CD8-positive, alpha-beta memory T cell (primary cell): ENCODE measurements at regions not wholly inside any gene's neighbourhood (a gene's known extent, or its start where the extent isn't known, plus 50 kb on each side); places are given as distances from the start of the nearest gene placed in this dataset.

Experiments
- CTCF ChIA-PET: fragments of 350-600 bp; sonication (Branson Sonifier 250); formaldehyde crosslinking; loops from one replicate; lab custom pipeline; 2021; ENCODE audit warnings: antibody characterized with exemption; lab: Charles Lee
- POLR2A ChIA-PET: fragments of 350-600 bp; sonication (Branson Sonifier 250); formaldehyde crosslinking; loops from one replicate; lab custom pipeline; 2021; ENCODE audit warnings: antibody characterized with exemption; lab: Charles Lee
- DNase-seq, 5 donors: peaks; one replicate each; pipeline versions ENCODE4 v3.0.0 to v3.0.0-alpha.2; 2020 to 2022; ENCODE audit warnings: mixed read lengths in 1 of 5
- H3K27ac ChIP-seq: one replicate; pipeline ENCODE4 v1.7.0; 2013; ENCODE audit warnings: low read depth, mild to moderate bottlenecking, low read length, moderate library complexity
- H3K27me3 ChIP-seq: 2 replicates; pipeline ENCODE4 v1.7.0; 2013; ENCODE audit warnings: low read length, mild to moderate bottlenecking; ENCODE audit not compliant: insufficient read depth, poor library complexity, severe bottlenecking
- H3K36me3 ChIP-seq: 2 replicates; pipeline ENCODE4 v1.7.0; 2013; ENCODE audit warnings: mild to moderate bottlenecking, low read length, moderate library complexity; ENCODE audit not compliant: insufficient read depth
- H3K4me1 ChIP-seq: 2 replicates; pipeline ENCODE4 v1.7.0; 2013; ENCODE audit warnings: mild to moderate bottlenecking, low read length, moderate library complexity; ENCODE audit not compliant: insufficient read depth
- H3K4me3 ChIP-seq: 2 replicates; pipeline ENCODE4 v1.7.0; 2013; ENCODE audit warnings: mild to moderate bottlenecking, low read length
- H3K9me3 ChIP-seq: 2 replicates; pipeline ENCODE4 v1.7.0; 2013; ENCODE audit warnings: mild to moderate bottlenecking, low read length
- H3K27ac Mint-ChIP-seq, 8 donors: one replicate each; pipeline ENCODE4 v1.8.0; 2020 to 2021; ENCODE audit warnings: mixed read lengths in 8 of 8, mild to moderate bottlenecking in 6 of 8, inconsistent platforms in 3 of 8, moderate library complexity in 3 of 8
- H3K27me3 Mint-ChIP-seq, 2 donors: one replicate each; pipeline ENCODE4 v1.8.0; 2020 to 2021; ENCODE audit warnings: mixed read lengths in 2 of 2, mild to moderate bottlenecking in 1 of 2, moderate library complexity in 1 of 2
- H3K36me3 Mint-ChIP-seq, 3 donors: one replicate each; pipeline ENCODE4 v1.8.0; 2020 to 2021; ENCODE audit warnings: mixed read lengths in 3 of 3, inconsistent platforms in 1 of 3, mild to moderate bottlenecking in 1 of 3
- H3K4me1 Mint-ChIP-seq, 3 donors: one replicate each; pipeline ENCODE4 v1.8.0; 2020 to 2021; ENCODE audit warnings: mixed read lengths in 3 of 3, inconsistent platforms in 1 of 3, mild to moderate bottlenecking in 1 of 3
- H3K4me3 Mint-ChIP-seq, 7 donors: one replicate each; pipeline ENCODE4 v1.8.0; 2020 to 2021; ENCODE audit warnings: mixed read lengths in 7 of 7, mild to moderate bottlenecking in 6 of 7, moderate library complexity in 4 of 7, inconsistent platforms in 2 of 7
- H3K9me3 Mint-ChIP-seq, 5 donors: one replicate each; pipeline ENCODE4 v1.8.0; 2020 to 2022; ENCODE audit warnings: mixed read lengths in 5 of 5, mild to moderate bottlenecking in 3 of 5, moderate library complexity in 2 of 5, inconsistent platforms in 1 of 5

DNA sequence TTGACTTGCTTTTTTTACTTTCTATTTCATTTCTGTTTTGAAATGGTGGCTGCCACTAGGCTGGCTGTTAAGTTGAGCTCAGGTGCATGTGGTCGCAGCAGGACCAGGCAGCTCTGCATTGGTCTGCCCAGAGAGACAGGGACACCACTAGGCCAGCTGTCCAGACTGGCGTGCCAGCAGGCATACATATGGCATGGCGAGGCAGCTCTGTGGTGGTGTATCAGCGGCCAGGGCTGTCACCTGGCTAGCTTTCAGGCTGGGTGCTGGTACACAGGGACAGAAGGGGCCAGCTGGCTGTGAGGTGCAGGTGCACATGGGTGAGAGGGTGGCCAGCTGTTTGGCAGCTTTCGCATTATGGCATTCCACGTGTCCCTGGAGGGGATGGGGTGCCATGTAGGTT, 654.0 kb upstream of the ACO1 start:
- no peak for DNase-seq
- H3K9me3 ChIP-seq: no peaks in the 10 kb centered on the region
- no peaks in the 10 kb centered on the region for H3K36me3 ChIP-seq
- no peak overlapping the region for H3K4me3 ChIP-seq
- Mint-ChIP-seq H3K27ac (no peak overlapping the region), H3K9me3 (no peaks in the 10 kb centered on the region), H3K4me3 (no peak overlapping the region), H3K36me3 (no peaks in the 10 kb centered on the region), H3K4me1 (peaks cover 0 to 4% (median 0%) of the 10 kb centered on the region in 3 donors), H3K27me3 (no peaks in the 10 kb centered on the region)
- H3K4me1 ChIP-seq: no peaks in the 10 kb centered on the region
- H3K27ac ChIP-seq: no peak overlapping the region
- ChIA-PET POLR2A (no interaction called here), CTCF (no interaction called here)
- H3K27me3 ChIP-seq: no peaks in the 10 kb centered on the region

DNA sequence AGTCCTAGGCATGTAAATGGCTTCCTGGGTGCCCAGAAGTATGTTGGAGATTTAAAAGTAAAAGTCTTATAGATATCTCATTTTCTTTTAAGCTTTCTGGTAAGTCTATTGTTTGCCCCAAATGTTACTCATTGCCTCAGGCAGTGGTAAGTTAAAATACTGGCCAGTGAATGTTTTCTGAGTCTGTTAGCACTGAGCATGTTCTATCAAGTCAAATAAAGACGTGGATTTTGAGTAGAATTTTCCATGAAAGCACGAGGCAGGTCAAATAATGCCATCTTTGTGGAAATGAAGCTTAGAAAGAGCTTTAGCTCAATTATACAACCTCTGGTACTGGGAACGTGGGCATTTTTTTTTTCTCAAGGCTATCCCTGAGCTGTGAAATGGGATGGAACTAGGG, 651.3 kb upstream of the ACO1 start:
- Histone ChIP-seq H3K27ac (no peak overlapping the region), H3K36me3 (no peaks in the 10 kb centered on the region), H3K27me3 (no peaks in the 10 kb centered on the region), H3K4me1 (no peaks in the 10 kb centered on the region), H3K9me3 (no peaks in the 10 kb centered on the region), H3K4me3 (no peak overlapping the region)
- no peak for DNase-seq
- POLR2A ChIA-PET: no interaction called here
- no peak overlapping the region for H3K4me3 Mint-ChIP-seq
- no peaks in the 10 kb centered on the region for H3K36me3 Mint-ChIP-seq
- CTCF ChIA-PET: no interaction called here
- no peaks in the 10 kb centered on the region for H3K9me3 Mint-ChIP-seq
- peaks cover 0 to 4% (median 0%) of the 10 kb centered on the region in 3 donors for H3K4me1 Mint-ChIP-seq
- no peaks in the 10 kb centered on the region for H3K27me3 Mint-ChIP-seq
- H3K27ac Mint-ChIP-seq: no peak overlapping the region

DNA sequence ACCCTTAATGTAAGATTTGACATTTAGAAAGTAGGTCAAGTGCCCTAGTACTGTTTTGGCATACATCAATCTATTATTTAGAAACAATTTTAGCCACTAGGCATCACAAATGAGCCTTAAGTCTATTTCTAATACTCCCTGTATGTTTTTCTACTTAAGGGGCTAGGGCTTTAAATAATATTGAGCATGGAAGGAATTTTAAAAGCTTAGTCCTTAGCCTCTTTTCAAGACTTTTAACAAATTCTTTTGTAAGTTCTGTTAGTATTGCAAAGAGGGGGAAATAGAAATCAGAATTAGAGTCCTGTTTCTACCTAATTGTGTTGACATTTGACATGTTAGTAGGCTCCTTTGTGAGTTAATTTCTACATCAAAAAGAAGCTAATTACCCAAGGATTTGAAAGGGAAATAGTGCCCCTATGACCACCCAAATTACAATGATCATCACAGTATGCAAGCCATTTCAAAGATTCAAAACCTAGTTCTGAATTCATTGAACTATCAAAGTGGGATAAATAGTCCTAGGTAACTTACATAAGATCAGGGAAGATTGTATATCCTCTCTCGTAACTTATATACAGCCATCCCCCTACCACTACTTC, 647.8 kb upstream of the ACO1 start:
- POLR2A ChIA-PET: no interaction called here
- Histone ChIP-seq H3K4me3 (no peak overlapping the region), H3K4me1 (no peaks in the 10 kb centered on the region), H3K27ac (no peak overlapping the region), H3K9me3 (no peaks in the 10 kb centered on the region), H3K27me3 (no peaks in the 10 kb centered on the region), H3K36me3 (no peaks in the 10 kb centered on the region)
- Mint-ChIP-seq H3K27ac (no peak overlapping the region), H3K4me3 (no peak overlapping the region), H3K27me3 (peaks cover 0 to 8% of the 10 kb centered on the region in 2 donors), H3K36me3 (no peaks in the 10 kb centered on the region), H3K9me3 (no peaks in the 10 kb centered on the region), H3K4me1 (peaks cover 0 to 4% (median 0%) of the 10 kb centered on the region in 3 donors)
- CTCF ChIA-PET: no interaction called here
- no peak for DNase-seq

DNA sequence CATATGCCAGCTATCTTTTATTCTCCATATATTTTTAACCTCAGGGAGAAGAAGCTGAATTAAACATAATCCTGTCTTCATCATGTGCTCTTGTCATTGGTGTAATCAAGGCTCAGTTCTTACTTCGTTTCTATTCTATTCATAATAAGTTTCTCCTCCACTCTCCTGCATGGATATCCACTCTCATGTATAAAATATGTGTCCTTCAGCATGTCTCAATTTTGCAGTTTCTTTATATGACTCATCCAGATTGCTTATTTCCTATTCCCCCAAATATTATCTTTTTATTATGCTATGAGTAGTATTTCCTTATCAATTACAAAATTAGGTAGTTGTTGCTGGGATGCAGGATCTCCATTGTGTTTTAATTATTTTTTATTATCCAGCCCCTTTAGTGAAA, 643.7 kb upstream of the ACO1 start:
- Mint-ChIP-seq H3K4me1 (no peaks in the 10 kb centered on the region), H3K27me3 (peaks cover 0 to 8% of the 10 kb centered on the region in 2 donors), H3K9me3 (no peaks in the 10 kb centered on the region), H3K36me3 (no peaks in the 10 kb centered on the region), H3K4me3 (no peak overlapping the region), H3K27ac (no peak overlapping the region)
- H3K36me3 ChIP-seq: no peaks in the 10 kb centered on the region
- no peaks in the 10 kb centered on the region for H3K9me3 ChIP-seq
- no peaks in the 10 kb centered on the region for H3K27me3 ChIP-seq
- ChIA-PET POLR2A (no interaction called here), CTCF (interaction anchor here (1.0 kb wide), 1 partner anchor 14 kb away, joined by 3 read pairs; no protein-coding TSS in a partner anchor)
- H3K4me3 ChIP-seq: no peak overlapping the region
- no peak for DNase-seq
- H3K4me1 ChIP-seq: no peaks in the 10 kb centered on the region
- H3K27ac ChIP-seq: no peak overlapping the region

DNA sequence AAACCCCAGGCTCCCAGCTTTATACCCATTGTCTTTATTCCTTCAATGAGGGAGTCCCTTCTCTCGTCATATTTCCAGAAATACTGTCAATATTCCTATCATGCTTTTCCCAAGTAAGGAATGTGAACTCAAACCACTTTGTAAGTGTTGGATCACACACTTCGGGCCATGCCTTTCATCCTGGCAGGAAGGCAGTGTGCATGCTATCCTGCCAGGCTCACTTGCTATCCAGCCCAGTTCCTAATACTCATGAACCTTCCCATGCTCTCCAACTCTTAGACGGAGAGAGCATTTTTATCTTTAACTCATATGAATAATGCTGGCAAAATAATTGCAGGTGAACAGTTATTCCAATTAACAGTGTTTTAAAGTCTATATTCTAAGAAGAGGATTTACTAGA, 639.9 kb upstream of the ACO1 start:
- H3K4me1 Mint-ChIP-seq: no peaks in the 10 kb centered on the region
- Histone ChIP-seq H3K9me3 (no peaks in the 10 kb centered on the region), H3K4me3 (no peak overlapping the region), H3K36me3 (no peaks in the 10 kb centered on the region), H3K27ac (no peak overlapping the region), H3K4me1 (no peaks in the 10 kb centered on the region), H3K27me3 (no peaks in the 10 kb centered on the region)
- no peak for DNase-seq
- H3K27ac Mint-ChIP-seq: no peak overlapping the region
- no peaks in the 10 kb centered on the region for H3K36me3 Mint-ChIP-seq
- peaks cover 0 to 8% of the 10 kb centered on the region in 2 donors for H3K27me3 Mint-ChIP-seq
- H3K9me3 Mint-ChIP-seq: no peaks in the 10 kb centered on the region
- H3K4me3 Mint-ChIP-seq: no peak overlapping the region
- ChIA-PET POLR2A (no interaction called here), CTCF (no interaction called here)

DNA sequence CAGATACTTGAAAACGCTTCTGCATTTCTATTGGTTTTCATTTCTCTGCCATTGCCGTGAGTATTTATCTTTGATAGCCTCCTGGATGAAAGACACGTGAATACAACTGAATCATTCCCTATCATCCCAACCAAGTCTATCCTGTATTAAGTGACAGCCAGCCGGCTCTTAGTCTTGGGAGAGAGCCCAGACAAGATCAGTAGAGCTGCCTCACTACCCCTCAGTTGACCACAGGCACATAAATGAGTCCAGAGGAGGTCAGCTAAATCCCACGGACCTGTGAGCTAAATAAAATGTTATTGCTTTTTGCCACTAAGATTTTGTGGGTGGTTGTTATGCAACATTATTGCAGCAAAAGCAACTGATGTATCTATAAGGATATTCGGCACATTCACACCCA, 639.0 kb upstream of the ACO1 start:
- Mint-ChIP-seq H3K9me3 (no peaks in the 10 kb centered on the region), H3K4me1 (no peaks in the 10 kb centered on the region), H3K27ac (no peak overlapping the region), H3K4me3 (no peak overlapping the region), H3K36me3 (no peaks in the 10 kb centered on the region), H3K27me3 (peaks cover 0 to 4% of the 10 kb centered on the region in 2 donors)
- H3K36me3 ChIP-seq: no peaks in the 10 kb centered on the region
- no peaks in the 10 kb centered on the region for H3K9me3 ChIP-seq
- H3K27ac ChIP-seq: no peak overlapping the region
- CTCF ChIA-PET: no interaction called here
- no peaks in the 10 kb centered on the region for H3K27me3 ChIP-seq
- no peak for DNase-seq
- POLR2A ChIA-PET: no interaction called here
- H3K4me3 ChIP-seq: no peak overlapping the region
- no peaks in the 10 kb centered on the region for H3K4me1 ChIP-seq

DNA sequence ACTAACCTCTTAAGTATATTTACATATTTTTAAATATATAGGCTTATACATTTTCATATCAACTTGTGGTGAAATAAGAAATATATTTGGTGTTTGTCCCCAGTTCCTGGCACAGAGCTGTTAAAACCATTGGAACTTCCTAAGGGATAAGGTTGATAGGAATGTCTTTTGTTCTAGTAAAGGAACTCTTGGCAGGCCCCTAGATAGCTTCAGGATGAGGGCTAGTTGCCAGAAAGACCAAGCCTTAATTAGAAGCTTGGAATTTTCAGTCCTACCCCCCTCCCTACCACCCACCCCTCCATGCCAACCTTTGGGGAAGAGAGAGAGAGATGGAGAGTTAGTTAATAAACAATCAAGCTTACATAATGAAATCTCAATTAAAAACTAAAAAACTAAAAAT, 638.6 kb upstream of the ACO1 start:
- H3K4me3 ChIP-seq: no peak overlapping the region
- CTCF ChIA-PET: no interaction called here
- POLR2A ChIA-PET: no interaction called here

DNA sequence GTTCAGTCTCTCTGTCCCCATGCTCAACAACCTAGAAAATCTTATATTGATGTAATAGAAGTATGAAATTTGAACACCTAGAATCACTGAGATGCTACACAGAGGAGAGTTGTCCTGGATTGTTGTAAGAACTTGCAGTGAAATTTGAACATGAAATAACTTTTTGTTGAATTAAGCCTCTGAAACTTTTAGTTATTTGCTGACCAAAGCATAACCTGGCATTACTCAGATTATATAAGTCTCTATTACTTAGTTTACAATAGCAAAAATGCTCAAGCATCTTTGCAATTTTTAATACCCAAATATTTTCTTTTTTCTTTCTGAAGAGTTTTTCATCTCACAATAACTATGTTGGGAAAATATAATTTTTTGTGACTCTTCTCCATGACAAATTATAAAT, 630.7 kb upstream of the ACO1 start:
- CTCF ChIA-PET: no interaction called here
- Mint-ChIP-seq H3K27me3 (no peaks in the 10 kb centered on the region), H3K36me3 (no peaks in the 10 kb centered on the region), H3K4me3 (no peak overlapping the region), H3K9me3 (peaks cover 0 to 6% (median 0%) of the 10 kb centered on the region in 5 donors), H3K27ac (no peak overlapping the region), H3K4me1 (peaks cover 0 to 11% (median 1%) of the 10 kb centered on the region in 3 donors)
- H3K9me3 ChIP-seq: no peaks in the 10 kb centered on the region
- DNase-seq: no peak
- H3K27me3 ChIP-seq: no peaks in the 10 kb centered on the region
- POLR2A ChIA-PET: no interaction called here
- H3K27ac ChIP-seq: no peak overlapping the region
- H3K4me1 ChIP-seq: no peaks in the 10 kb centered on the region
- H3K4me3 ChIP-seq: no peak overlapping the region
- H3K36me3 ChIP-seq: no peaks in the 10 kb centered on the region

More for the DNA sequence above, 638.6 kb upstream of the ACO1 start:
- Mint-ChIP-seq H3K27ac (no peak overlapping the region), H3K27me3 (peaks cover 0 to under 1% of the 10 kb centered on the region in 2 donors), H3K9me3 (no peaks in the 10 kb centered on the region), H3K4me3 (no peak overlapping the region), H3K36me3 (no peaks in the 10 kb centered on the region), H3K4me1 (no peaks in the 10 kb centered on the region)
- Histone ChIP-seq H3K27me3 (no peaks in the 10 kb centered on the region), H3K4me1 (no peaks in the 10 kb centered on the region), H3K36me3 (no peaks in the 10 kb centered on the region), H3K27ac (no peak overlapping the region), H3K9me3 (no peaks in the 10 kb centered on the region)
- DNase-seq: no peak
